Embryonic facial prominence (tissue), 1 donor: ENCODE measurements at regions not wholly inside any gene's neighbourhood (a gene's known extent, or its start where the extent isn't known, plus 50 kb on each side); places are given as distances from the start of the nearest gene placed in this dataset.
"Not testable (repeated sequence)": the region's sequence is repeated elsewhere in the genome, so short reads cannot be mapped to it uniquely, and the experiment has no call there.

ENCODE experiments used
- DNase-seq: peaks from one replicate; pipeline ENCODE4 v3.0.0-alpha.2; 2016; ENCODE audit errors: extremely low spot score

DNA sequence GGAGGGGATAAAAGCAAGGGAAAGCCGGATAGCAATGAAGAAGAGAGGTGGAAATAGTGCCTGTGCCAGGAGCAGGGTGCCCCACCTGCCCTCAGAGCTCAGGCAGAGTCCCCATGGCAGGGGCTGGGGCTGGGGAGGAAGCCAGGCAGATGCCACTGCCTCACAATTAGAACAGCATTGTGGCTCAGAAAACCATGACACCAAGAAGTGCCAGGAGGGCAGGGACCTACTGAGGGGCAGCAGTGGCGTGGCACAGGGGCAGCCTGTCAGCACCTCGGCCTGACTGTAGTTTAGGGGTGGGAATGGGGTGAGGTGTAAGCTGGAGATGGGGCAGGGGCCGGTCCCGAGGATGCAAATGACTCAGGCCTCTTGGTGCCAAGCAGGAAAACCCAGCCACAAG, 532.1 kb upstream of the B3GAT1 start:
- DNase-seq, result no peak

DNA sequence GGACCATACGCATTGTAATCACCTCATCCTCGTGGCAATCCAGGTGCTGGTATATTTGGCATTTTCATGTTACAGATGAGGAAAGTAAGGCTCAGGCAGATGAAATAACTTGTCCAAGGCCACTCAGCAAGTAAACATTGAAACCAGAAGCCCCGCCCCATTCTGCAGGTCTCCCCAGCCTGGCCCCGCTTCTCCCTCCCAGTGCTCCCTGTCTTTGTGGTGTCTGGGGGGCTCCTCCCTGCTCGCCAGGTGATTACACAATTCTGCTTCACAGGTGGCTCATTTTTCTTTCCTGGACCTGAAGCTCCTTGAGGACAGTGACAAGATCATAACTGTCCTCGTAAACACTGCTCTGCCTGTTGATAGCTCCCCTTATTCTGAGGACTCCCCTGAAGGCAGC, 531.5 kb upstream of the B3GAT1 start:
- DNase-seq, result no peak

DNA sequence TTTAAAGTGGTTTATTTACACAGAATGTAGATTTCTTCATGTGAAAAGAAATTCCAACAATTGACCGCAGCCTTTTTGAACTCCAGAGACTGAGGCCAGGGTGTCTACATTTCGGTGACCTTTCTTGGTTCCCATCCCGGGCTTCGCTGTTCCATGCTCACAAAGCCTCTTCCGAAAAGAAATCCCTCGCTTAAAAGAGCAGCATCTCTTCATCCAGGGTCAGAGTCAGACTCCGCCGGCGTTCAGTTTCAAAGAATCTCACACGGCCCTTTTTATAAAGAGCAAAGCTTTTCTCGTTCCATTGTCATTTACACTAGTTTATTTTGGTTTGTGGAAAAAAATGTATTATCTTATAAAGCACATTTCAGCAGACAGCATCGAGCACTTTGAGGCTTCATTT, 530.6 kb upstream of the B3GAT1 start:
- DNase-seq, result no peak

DNA sequence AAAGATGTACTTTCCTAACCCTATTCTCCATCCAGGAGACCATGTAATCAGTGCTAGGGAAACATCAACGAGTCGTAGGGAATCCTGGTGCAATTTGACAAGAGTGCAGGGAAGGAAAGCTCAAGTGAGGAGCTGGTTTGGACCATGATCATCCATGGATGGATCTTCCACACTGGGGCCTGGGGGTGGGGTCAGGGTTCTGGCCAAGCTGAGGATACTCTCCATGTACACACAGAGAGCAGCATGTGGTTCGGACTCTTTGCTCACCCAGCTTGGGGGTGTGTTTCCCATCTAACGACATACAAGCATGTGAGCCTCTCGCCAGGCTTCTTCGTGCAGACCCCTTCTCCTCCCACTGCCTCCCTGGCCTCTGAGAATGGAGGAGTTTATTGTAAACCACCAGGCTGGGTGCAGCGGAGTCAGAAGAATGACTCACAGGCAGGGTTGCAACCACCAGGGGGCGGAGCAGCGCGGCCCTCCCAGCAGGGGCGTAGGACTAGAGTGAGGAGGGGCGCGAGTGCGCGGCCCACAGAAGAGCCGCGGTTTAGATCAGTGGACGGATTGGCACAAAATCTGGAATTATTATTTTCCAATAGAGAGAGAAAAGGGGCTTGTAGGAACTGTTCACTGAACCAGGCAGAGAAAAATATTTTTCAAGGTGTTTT, 530.0 kb upstream of the B3GAT1 start:
- DNase-seq, result not testable (repeated sequence)

DNA sequence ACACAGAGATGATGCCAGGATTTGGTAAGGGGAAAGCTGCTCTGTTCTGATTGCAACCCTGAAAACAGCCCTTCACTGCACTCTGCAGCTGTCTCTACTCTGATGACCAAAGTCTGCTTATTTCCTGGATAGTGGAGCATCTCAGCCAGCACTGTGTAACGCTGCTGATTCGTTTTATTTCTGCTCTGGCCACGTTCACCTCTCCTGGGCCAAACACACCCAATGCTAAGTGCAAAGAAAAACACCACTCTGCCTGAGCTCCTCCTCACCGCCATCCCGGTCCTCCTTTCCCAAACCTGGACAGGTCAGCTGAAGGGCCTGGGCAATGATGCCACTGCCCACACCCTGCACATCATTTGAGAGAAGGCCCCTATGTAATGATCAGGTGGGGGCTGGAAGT, 529.3 kb upstream of the B3GAT1 start:
- DNase-seq, result no peak

DNA sequence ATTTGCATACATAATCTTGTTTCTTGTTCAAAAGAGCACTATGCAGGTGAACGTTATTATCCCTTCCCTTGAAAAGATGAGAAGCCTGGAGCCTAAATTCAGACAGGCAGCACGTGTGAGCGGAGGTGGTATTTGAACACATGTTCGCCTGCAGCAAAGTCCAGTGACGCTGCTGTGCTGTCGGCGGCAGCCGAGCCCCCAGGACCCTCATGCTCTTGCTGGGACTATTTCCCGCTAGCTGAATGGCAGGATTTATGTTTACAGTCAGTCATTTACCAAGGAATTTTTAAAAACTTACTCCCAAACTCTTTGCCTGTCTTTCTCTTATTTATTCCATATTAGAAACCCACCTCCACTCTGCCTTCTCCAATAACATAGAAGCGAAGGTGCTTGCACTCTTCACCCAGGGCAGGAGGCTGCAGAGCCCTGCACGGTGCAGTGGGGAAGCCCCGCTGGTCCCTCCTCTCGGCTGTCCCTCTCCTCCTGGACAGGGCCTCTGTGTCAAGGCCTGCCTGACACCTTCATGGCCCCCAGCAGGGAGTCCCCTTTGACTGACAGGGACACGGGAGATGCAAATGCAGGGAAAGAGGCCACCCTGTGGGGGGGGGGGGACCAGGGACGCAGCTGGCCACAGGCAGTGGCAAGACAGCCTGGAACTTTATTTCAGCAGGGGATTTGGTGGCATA, 528.5 kb upstream of the B3GAT1 start:
- no peak for DNase-seq

DNA sequence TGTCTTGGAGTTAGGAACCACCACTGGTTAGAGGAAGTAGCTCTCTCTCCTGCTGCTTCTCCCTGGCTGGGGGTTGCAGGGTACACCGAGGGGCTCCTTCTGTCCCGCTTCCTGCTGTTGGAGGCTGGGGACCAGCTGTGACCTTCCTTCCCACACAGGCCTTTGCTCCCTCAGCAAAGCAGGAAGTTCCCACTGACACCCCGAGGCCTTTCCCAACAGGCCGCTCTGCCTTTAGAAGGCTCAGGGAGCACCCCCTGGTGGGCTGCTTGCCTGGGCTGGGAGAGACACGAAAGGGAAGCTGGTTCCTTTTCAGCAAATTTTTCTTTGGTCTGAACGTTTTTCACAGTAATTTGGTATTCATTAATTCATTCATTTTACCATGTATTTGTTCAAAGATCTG, 527.9 kb upstream of the B3GAT1 start:
- DNase-seq, result no peak

DNA sequence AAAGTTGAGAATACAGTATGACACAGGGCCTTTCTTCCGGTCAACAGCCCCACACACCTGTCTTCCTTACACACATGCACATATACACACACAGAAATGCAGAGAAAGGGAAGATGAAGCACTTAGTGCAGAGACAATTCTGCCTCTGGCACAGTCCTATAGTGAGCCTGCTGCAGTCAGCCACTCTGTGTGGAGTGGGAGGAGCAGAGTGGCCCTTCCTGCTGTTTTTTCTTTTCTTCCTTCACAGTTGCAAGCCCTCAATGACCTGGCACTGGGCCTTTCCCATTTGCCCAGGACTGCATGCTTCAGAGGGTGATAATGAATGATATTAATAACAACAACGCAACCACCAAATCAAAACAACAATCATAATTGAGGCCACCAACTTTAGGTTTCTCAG, 527.0 kb upstream of the B3GAT1 start:
- no peak for DNase-seq

DNA sequence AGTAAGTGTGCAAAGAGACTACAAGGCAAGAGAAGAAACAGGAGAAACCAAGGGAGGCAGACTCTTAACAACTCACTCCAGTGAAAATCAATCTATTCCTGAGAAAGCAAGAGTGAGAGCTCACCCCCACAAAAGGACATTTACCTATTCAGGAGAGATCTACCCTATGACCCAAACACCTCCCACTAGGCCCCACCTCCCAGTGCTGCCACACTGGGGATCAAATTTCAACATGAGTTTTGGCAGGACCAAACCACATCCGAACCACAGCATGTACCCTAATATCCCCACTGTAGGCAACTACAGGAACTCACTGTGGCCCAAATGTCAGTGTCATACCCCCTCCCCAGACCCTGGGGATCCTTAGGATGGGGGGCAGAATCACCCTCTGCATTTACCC, 526.2 kb upstream of the B3GAT1 start:
- DNase-seq, result no peak

DNA sequence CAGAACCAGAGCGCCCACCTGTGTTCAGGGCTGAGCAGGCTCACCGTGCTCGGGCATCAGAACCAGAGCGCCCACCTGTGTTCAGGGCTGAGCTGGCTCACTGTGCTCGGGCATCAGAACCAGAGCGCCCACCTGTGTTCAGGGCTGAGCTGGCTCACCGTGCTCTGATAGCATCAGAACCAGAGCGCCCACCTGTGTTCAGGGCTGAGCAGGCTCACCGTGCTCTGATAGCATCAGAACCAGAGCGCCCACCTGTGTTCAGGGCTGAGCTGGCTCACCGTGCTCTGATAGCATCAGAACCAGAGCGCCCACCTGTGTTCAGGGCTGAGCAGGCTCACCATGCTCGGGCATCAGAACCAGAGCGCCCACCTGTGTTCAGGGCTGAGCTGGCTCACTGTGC, 525.2 kb upstream of the B3GAT1 start:
- not testable (repeated sequence) for DNase-seq

DNA sequence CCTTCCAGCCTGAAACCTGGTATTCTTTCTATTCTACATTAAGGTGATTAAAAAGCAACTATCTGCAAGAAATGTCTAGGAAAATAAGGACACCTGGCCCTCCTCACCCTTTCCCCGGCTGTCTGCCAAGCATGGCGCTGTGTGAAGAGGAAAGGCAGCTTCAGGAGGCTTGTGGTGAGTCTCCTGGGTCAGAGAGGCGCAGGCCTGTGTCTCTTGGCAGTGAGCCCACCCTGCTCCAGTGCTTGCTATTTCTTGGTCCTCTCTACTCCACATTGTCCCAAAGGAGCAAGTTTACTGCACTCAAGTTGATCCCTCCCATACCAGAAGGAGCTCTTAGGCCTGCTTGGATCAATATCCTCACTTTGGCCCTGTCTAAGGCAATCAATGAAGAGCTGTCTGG, 520.7 kb upstream of the B3GAT1 start:
- no peak for DNase-seq

DNA sequence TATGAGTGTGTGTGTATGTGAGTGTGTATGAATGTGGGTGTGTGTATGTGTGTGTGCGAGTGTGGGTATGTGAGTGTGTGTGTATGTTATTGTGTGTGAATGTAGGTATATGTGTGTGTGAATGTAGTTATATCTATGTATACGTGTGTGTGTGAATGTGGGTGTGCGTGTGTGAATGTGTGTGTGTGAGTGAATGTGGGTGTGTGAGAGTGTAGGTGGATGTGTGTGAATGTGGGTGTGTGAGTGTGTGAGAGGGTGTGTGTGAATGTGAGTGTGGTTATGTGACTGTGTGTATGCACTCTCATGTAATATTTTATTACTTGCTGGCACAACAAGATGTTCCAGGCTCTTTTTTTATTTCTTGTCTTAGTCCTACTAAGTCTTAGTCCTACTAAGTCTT, 513.4 kb upstream of the B3GAT1 start:
- DNase-seq, result no peak

DNA sequence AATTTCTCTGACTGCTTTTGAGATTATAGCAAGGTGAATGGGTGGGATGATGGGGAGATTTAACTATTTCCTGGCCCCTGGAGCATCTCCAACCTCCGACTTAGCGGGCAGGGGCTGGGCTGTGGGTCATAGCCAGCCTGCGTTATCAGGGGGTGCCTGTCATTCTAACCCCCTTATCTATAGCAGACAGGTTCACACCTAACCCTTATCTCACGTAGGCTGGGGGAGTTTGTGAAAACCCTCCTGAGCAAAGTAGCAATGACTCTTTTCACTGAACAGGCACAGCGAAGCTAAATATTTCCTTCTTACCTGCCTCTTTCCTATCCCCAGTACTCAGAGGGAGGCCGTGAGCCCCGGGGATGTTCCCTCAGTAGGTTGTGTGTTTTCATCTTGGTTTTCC, 511.4 kb upstream of the B3GAT1 start:
- DNase-seq, result no peak

DNA sequence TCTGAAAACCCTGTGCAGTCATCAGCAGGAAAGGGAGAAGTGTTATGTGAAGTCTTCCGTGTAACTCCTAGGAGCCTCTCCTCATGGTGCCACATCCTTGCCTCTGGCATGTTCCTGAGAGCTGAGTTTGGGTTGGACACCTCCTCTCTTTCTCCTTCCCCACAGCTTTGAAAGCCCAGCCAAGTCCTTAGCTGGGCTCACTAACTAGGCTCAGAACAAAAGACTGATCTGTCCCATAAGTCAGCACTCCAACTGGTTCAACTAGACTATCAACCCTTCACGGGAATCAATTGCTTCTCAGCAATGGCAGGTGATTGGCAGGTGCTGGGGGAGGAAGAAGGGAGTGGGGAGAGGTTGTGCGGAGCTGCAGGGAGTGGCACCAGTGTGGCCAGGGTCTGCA, 509.9 kb upstream of the B3GAT1 start:
- DNase-seq, result no peak

DNA sequence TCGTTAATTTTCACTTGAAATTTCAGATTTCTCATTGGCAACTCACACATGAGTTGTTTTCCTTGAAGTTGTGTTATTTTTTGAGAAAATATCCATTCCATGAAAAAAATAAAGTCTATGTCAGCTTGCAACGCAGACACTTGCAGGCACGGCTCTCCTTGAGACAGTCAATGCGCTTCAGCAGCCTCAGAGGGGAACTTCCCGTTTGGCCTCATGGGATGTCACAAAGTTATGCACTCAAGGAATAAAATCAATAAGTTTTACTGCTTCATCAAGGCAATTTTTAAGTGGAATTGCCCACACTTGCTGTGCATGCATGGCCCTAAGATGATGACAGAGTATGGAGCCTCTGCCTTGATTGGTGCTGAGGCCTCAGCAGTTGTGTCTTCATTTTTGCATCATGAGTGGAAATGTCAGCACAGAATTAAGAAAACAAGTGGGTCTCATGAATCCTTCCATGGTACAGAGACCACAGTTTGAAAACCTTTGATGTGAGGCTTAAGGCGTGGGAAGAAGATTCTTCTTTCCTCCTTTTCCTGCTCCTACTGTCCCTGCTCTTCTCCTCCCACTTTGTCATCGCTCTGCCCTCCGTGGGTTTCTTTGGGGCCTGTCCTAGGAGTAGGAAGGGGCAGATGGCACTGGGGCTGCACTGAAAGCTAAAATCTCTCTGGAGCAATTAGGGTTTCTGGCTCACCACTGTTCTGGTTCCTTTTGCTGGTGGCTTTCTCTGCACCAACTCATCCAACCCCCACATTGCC, 509.0 kb upstream of the B3GAT1 start:
- DNase-seq, result no peak

DNA sequence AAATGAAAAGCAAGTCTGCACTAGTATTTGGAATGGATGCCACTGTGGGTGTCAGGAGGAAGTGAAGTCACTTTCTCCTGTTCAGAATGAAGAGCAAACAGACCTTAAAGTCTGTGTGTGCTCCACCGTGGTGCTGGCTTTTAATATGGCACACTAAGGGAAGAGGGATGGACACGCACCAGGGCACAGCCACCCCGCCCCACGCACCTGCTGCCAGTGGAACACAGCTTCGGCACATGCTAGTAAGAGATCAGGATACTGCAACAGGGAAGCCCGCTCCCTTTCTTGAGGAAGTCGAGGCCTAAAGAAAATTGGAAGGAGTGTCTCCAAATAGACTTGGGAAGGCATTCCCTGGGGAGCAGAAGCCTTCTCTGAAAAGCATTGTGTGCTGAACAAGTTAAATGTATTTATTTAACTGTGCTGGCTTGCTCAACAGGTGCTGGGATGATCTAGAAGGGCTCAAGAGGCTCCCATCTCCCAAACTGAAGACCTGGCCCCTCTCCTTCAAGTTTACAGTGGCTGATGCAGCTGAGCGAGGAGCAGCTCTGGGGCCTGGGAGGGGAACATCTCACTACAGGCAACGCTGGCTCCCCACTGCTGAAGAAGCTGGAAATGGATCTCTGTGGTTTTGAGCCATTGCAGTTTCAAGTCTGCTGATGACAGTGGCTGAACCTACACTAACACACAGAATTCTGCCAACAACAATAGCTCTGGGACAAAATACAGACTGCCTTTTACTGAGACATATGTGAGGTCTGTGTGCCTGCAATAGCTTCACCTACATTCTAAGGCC, 504.6 kb upstream of the B3GAT1 start:
- no peak for DNase-seq

DNA sequence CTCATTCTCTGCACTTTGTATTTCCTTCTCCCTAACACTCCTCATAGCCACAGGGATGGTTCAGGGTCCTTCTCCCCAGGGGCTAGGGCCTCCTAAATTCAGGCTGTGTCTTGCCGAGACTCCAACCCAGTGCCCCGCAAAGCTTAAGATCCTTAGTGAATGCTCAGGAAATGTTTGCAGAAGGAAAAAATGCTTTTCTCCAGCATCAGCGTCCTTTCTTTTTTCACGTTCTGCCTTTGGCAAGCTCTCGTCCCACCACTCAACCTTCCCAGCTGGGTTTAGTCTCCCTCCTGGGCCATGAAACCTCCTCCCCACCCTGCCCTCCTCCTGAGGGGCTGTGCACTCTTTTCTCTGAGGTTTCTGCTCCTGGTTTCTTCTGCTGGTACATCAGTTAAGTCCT, 503.8 kb upstream of the B3GAT1 start:
- no peak for DNase-seq

DNA sequence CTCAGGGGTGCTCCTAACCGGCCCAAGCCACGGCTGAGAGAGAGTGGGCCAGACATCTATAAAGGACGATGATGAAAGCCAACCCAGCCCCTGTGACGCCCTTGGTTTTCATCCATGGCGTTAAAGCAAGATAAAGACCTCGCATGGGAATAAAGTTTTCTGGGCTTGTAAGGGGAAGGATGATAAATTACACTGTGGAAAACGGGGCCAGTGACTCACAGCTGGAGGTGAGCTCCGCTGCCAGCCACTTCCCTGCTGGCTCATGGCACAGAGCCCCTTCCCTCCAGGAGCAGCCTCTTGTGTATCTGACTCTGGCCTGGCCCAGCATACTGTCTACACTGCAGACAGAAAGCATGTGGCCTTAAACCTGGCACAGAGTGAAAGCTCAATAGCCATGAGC, 503.2 kb upstream of the B3GAT1 start:
- no peak for DNase-seq

DNA sequence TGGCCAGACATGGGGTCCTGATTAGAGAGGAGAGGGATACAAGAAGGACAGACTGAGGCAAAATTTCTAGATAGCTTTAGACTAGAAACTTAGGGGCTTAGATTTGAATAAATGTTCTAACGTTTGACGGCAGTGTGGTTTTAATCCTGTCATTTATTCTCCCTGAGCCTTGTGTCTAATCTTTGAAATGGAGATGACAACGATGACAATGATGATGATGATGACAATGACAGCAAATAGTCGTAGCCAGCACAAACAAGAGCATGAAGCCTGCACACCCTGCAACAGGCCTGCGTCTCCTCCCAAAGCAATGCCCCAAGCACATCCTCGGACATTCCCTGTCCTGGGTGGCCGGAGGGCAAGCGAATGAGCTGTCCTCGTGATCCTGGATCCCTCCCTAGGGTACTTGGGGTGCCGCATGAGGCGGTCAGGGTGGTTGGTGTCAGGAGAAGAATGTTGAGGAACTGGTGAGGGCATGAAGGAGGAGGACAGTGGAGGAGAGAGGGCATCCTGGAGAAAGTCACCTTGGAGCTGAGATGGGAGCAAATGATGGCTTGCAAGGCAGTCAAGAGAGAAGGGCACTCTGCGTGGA, 502.1 kb upstream of the B3GAT1 start:
- no peak for DNase-seq

DNA sequence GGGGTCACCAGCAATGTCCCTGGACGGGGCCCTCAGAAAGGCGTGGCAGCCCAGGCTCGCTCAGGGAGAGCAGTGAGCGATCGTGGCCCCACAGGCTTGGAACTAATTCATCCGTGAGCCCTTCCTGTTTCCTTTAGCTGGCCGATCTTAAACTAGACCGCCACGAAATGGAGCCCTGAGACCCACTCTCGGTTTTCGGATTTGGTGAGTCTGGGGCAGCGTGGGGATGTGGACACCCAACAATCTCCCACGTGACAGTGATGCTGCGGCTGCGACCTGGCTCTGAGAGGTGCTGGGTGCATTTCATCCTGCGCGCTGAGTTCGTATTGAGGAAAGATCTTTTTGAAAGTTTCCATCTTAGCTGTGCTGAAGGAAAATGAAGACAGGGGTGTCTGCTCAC, 501.3 kb upstream of the B3GAT1 start:
- no peak for DNase-seq

DNA sequence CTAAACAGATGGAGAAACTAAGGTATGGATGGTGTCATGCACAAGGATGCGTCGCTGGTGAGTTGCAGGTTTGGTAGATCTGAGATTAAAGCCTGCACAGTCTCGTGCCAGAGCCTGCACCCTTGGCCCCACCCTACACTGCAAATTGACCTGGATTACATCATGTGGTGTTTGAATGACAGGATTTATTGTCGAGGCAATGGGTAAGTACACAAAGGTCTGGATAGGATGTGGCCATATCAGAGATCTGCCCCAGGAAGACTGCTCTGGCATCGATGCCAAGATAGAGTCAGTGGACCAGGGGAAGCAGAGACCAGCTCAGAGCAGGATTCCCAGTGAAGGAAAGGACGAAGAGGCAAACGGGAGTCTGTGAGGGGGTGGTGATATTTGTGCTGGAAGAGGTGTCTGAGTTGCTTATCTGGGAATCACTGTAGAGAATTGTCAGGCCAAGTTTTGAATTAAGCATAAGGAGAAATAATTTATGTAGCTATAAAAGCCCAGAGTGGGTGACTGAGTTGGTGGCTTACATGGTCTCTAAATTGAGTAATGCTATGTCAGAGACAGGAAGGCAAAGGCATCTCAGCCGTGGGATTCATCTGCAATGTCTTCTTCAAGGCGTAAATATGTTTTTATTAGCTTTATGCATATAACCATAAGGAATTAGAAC, 499.6 kb upstream of the B3GAT1 start:
- no peak for DNase-seq
